NCI-H2029 (cell line): ENCODE measurements at regions not wholly inside any gene's neighbourhood (a gene's known extent, or its start where the extent isn't known, plus 50 kb on each side); places are given as distances from the start of the nearest gene placed in this dataset.
"Not testable (repeated sequence)": the region's sequence is repeated elsewhere in the genome, so short reads cannot be mapped to it uniquely, and the experiment has no call there.

Experiments
- DNase-seq: peaks from one replicate; lab custom pipeline; 2025; lab: John Stamatoyannopoulos, UW

GRCh38 chr2:239819091-239819973 lies 205.8 kb downstream of the NDUFA10 start:
- DNase-seq, result no peak

DNA sequence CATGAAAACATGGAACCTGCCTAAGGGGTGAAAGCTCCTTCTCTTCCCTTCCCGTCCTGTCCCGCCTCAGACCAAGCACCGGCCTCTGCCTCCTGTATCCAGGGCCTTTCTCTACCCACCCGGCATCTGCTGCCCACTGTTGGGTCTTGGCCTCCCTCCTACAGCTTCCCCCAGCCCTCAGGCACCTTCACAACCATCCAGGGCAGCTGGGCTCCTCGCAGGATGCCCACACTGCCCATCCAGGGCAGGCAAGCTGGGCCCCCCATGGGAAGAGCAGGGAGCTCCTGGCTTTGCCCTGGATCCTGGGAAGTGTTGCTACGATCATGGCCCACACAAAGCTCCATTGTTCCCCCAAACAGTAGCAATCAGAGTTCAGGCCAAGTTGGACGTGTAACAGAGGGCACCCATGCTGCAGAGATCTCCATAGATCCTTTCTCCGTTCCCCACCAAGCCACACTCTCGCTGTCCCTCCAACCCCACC lies 206.6 kb downstream of the NDUFA10 start:
- DNase-seq, result no peak

- DNase-seq, result no peak
Observed at GRCh38 chr2:239818086-239818485, 207.1 kb downstream of the NDUFA10 start.

DNA sequence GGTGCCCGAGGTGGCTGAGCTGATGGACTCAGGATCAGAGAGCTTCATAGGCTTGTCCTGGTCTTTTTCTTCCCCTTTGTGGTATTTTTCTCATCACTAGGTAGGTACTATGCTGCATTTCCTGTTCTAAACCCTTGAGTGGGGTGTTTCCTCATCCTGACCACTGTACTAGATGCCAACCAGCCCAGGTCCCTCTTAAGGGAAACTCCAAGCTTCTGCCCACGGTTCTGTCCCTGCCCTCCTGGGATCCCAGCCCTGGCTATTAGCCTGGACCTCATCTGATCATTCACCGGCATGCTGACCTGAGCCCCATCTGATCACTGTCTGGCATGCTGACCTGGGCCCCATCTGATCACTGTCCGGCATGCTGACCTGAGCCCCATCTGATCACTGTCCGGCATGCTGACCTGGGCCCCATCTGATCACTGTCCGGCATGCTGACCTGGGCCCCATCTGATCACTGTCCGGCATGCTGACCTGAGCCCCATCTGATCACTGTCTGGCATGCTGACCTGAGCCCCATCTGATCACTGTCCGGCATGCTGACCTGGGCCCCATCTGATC lies 207.6 kb downstream of the NDUFA10 start:
- DNase-seq, result not testable (repeated sequence)

- no peak for DNase-seq
Observed at GRCh38 chr2:239816576-239817467, 208.3 kb downstream of the NDUFA10 start.

GRCh38 chr2:239815671-239816070 lies 209.5 kb downstream of the NDUFA10 start:
- DNase-seq, result no peak

DNA sequence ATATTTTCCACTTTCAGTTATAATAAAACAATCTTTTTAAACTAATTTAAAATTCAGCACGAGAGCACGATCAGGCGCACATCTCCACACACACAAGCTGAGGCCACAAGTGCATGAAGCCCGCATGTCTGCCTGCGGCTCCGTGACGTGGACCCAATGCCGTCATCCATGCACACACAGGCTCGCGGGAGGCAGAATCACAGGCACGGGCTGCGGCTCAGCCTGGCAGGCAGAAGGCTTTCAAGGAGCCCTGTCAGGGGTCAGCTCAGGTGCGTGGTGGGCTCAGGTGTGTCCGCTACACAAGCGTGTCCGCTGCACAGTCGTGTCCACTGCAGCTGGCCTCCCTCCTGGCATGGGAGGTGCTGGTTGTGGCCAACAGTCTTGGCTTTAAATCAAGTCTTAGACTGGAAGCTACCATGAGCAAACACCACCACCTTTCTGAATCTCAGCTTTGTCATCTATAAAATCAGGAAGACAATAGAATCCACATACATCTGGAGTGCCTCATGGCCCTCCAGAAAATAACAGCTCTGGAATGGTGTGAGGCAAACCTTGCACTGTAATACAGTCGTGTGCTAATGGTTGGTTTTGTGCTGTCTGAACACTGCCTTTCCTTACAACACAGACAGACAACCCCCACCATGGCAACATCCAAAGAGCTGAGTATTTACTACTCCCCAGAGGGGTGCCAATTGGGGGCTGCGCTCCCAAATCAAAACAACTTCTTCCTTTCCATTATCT lies 210.1 kb downstream of the NDUFA10 start:
- DNase-seq, result peak; percentile 49

GRCh38 chr2:239814116-239814860 lies 210.9 kb downstream of the NDUFA10 start:
- peak; percentile 65 for DNase-seq

DNA sequence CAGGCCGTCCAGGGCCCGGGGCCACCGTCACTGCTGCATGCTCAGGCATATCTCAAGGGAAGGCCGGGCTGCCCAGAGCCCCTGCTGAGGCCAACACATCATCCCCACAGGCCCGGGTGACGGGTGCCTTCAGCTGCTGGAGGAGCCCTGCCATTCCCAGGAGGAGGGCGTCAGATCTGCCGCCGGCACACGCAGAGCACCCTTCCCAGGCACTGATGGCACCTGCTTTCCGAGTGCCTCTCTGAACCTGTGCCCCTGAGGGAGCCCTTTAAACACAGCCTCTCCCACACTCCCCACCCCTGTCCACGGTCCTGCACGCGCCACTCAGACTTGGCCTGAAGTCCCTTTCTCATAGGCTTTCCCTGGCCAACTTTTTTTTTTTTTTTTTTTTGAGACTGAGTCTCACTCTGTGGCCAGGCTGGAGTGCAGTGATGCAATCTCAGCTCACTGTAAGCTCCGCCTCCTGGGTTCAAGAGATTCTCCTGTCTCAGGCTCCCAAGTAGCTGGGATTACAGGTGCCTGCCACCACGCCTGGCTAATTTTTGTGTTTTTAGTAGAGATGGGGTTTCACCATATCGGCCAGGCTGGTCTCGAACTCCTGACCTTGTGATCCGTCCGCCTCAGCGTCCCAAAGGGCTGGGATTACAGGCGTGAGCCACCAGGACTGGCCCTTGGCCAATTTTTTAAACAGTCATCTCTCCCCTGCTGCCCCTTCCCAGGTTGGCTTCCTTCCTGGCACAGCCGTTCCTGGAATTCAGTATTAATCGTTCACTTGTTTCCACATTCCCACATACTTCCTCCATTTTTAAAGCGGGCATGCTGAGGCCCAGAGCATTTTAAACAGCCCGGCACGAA lies 211.7 kb downstream of the NDUFA10 start:
- no peak for DNase-seq

GRCh38 chr2:239811806-239812560 lies 213.2 kb downstream of the NDUFA10 start:
- no peak for DNase-seq

- DNase-seq, result no peak
Observed at GRCh38 chr2:239811111-239811781, 213.9 kb downstream of the NDUFA10 start.

GRCh38 chr2:239809391-239809790 lies 215.8 kb downstream of the NDUFA10 start:
- no peak for DNase-seq

- DNase-seq, result no peak
Observed at GRCh38 chr2:239807568-239807967, 217.6 kb downstream of the NDUFA10 start.

- no peak for DNase-seq
Observed at GRCh38 chr2:239806758-239807434, 218.2 kb downstream of the NDUFA10 start.

GRCh38 chr2:239806276-239806675 lies 218.9 kb downstream of the NDUFA10 start:
- DNase-seq, result no peak

DNA sequence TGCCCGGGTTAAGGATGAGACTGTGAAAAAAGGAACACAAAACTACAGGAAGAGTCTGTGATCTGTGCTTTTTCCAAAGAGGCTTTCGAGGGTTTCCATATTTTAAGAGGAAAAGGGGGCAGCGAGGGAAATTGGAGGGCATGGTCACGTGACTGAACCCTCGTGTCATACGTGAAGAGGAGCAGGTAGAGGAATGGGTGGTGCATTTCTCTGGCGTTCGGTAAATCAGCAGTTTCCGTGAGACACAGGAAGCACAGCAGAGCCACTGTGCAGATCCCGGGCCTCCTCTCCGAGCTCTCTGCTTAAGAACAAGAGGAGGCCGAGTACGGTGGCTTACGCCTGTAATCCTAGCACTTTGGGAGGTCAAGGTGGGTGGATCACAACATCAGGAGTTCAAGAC lies 219.7 kb downstream of the NDUFA10 start:
- no peak for DNase-seq

- DNase-seq, result no peak
Observed at GRCh38 chr2:239805043-239805329, 220.2 kb downstream of the NDUFA10 start.
